Mesenchymal stem cell (in vitro differentiated cells and primary cell): ENCODE measurements at regions not wholly inside any gene's neighbourhood (a gene's known extent, or its start where the extent isn't known, plus 50 kb on each side); places are given as distances from the start of the nearest gene placed in this dataset.

Source experiments
- DNase-seq: peaks from one replicate; pipeline ENCODE4 v3.0.0-alpha.2; 2013
- H2AFZ ChIP-seq: one replicate; pipeline ENCODE4 v1.6.1; 2013; ENCODE audit warnings: low read depth, mild to moderate bottlenecking, control low read depth, inconsistent platforms, low read length, moderate library complexity
- H2AK5ac ChIP-seq: 2 replicates; pipeline ENCODE4 v1.6.1; 2013; ENCODE audit warnings: low read length, moderate library complexity, mild to moderate bottlenecking, inconsistent platforms; ENCODE audit not compliant: severe bottlenecking
- H2BK120ac ChIP-seq: one replicate; pipeline ENCODE4 v1.6.1; 2013; ENCODE audit warnings: low read depth, mild to moderate bottlenecking, inconsistent platforms, low read length, moderate library complexity
- H2BK12ac ChIP-seq, 2 experiments: one replicate each; pipeline ENCODE4 v1.6.1; 2013; ENCODE audit warnings: inconsistent platforms in 2 of 2, low read length in 2 of 2, mild to moderate bottlenecking in 2 of 2, moderate library complexity in 2 of 2, control low read depth in 1 of 2
- H2BK15ac ChIP-seq: one replicate; pipeline ENCODE4 v1.6.1; 2013; ENCODE audit warnings: mild to moderate bottlenecking, low read depth, inconsistent platforms; ENCODE audit not compliant: poor library complexity, severe bottlenecking
- H2BK5ac ChIP-seq: 2 replicates; pipeline ENCODE4 v1.6.1; 2013; ENCODE audit warnings: low read depth, mild to moderate bottlenecking, low read length, control low read depth, inconsistent platforms; ENCODE audit not compliant: poor library complexity, severe bottlenecking
- H3K14ac ChIP-seq, 2 experiments: one replicate each; pipeline ENCODE4 v1.6.1; 2013; ENCODE audit warnings: inconsistent platforms in 2 of 2, low read length in 2 of 2, control low read depth in 1 of 2, mild to moderate bottlenecking in 1 of 2, moderate library complexity in 1 of 2
- H3K18ac ChIP-seq, 2 experiments: one replicate each; pipeline ENCODE4 v1.6.1; 2013; ENCODE audit warnings: inconsistent platforms in 2 of 2, low read length in 2 of 2, control low read depth in 1 of 2, low read depth in 1 of 2, mild to moderate bottlenecking in 1 of 2
- H3K23ac ChIP-seq, 2 experiments: one replicate each; pipeline ENCODE4 v1.6.1; 2013; ENCODE audit warnings: inconsistent platforms in 2 of 2, low read length in 2 of 2, mild to moderate bottlenecking in 2 of 2, moderate library complexity in 2 of 2, control low read depth in 1 of 2
- H3K27ac ChIP-seq: 2 replicates; pipeline ENCODE4 v1.5.1; 2013; ENCODE audit warnings: mild to moderate bottlenecking, moderate library complexity, low read length, control low read depth, inconsistent platforms; ENCODE audit not compliant: poor library complexity, severe bottlenecking
- H3K27me3 ChIP-seq, 2 experiments: 2 replicates each; pipeline versions ENCODE4 v1.6.1 to v1.7.0; 2013; ENCODE audit warnings: low read length in 2 of 2, mild to moderate bottlenecking in 2 of 2, moderate library complexity in 2 of 2, control low read depth in 1 of 2, inconsistent platforms in 1 of 2; ENCODE audit not compliant: control insufficient read depth in 1 of 2, insufficient read depth in 1 of 2
- H3K36me3 ChIP-seq, 2 experiments: 2 replicates each; pipeline versions ENCODE4 v1.6.1 to v1.7.0; 2013; ENCODE audit warnings: low read length in 2 of 2, control low read depth in 1 of 2, inconsistent platforms in 1 of 2, low read depth in 1 of 2, mild to moderate bottlenecking in 1 of 2; ENCODE audit not compliant: insufficient read depth in 2 of 2, control insufficient read depth in 1 of 2
- H3K4ac ChIP-seq, 2 experiments: one replicate each; pipeline ENCODE4 v1.6.1; 2013; ENCODE audit warnings: inconsistent platforms in 2 of 2, low read length in 2 of 2, mild to moderate bottlenecking in 2 of 2, moderate library complexity in 2 of 2, control low read depth in 1 of 2, low read depth in 1 of 2
- H3K4me1 ChIP-seq: 2 replicates; pipeline ENCODE4 v1.6.1; 2013; ENCODE audit warnings: low read depth, low read length, control low read depth; ENCODE audit not compliant: control insufficient read depth, insufficient read depth
- H3K4me2 ChIP-seq: 2 replicates; pipeline ENCODE4 v1.6.1; 2013; ENCODE audit warnings: low read length, mild to moderate bottlenecking, inconsistent platforms; ENCODE audit not compliant: poor library complexity, severe bottlenecking
- H3K4me3 ChIP-seq, 2 experiments: 2 replicates each; pipeline versions ENCODE4 v1.5.1 to v1.7.0; 2013; ENCODE audit warnings: low read length in 2 of 2, mild to moderate bottlenecking in 2 of 2, control low read depth in 1 of 2, low read depth in 1 of 2; ENCODE audit not compliant: insufficient read depth in 1 of 2
- H3K79me1 ChIP-seq: replicated peaks from 2 replicates; pipeline ENCODE4 v1.6.1; 2013; ENCODE audit warnings: mild to moderate bottlenecking, control low read depth, low read length, inconsistent platforms; ENCODE audit not compliant: poor library complexity, severe bottlenecking
- H3K9ac ChIP-seq: 2 replicates; pipeline ENCODE4 v1.7.0; 2013; ENCODE audit warnings: mild to moderate bottlenecking, low read length, moderate library complexity
- H3K9me3 ChIP-seq: 2 replicates; pipeline ENCODE4 v1.7.0; 2013; ENCODE audit warnings: mild to moderate bottlenecking, low read length; ENCODE audit not compliant: control insufficient read depth
- H4K8ac ChIP-seq: one replicate; pipeline ENCODE4 v1.6.1; 2013; ENCODE audit warnings: inconsistent platforms, mild to moderate bottlenecking, low read length, moderate library complexity
- H4K91ac ChIP-seq: one replicate; pipeline ENCODE4 v1.6.1; 2013; ENCODE audit warnings: mild to moderate bottlenecking, low read length, inconsistent platforms
- WGBS: methylation state at CpG from one replicate; pipeline ENCODE4 v1.1.7; 2013; ENCODE audit warnings: mixed read lengths; 5-methylcytosine and 5-hydroxymethylcytosine counted together

DNA sequence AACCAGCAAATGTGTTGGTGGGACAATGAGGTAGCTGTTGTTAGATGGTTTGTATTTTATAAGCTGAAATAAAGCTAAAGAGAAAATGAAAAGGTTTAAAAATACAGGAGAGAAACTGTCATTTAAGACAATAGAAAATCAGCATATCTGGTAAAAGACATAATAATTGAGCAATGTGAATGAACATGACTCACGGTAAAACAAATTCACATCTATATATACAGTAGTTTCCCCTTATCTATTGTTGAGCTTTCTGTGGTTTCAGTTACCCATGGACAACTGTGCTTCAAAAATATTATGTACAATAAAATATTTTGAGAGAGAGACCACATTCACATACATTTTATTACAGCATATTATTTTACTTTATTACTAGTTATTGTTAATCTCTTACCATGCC is 1649.8 kb downstream of the EFNA5 start:
- Histone ChIP-seq H3K9ac (no peak overlapping the region), H2BK5ac (no peak overlapping the region), H3K27ac (no peak overlapping the region), H4K8ac (no peak overlapping the region), H2BK12ac (no peak overlapping the region), H4K91ac (no peak overlapping the region), H3K4me1 (no peaks in the 10 kb centered on the region), H3K4me3 (no peak overlapping the region), H2BK15ac (no peak overlapping the region), H3K36me3 (no peaks in the 10 kb centered on the region), H2AFZ (no peak overlapping the region), H2BK120ac (no peak overlapping the region), H2AK5ac (no peak overlapping the region), H3K9me3 (no peaks in the 10 kb centered on the region), H3K14ac (no peak overlapping the region), H3K23ac (no peak overlapping the region), H3K79me1 (no peaks in the 10 kb centered on the region), H3K4ac (no peak overlapping the region), H3K18ac (no peak overlapping the region), H3K4me2 (no peak overlapping the region), H3K27me3 (no peaks in the 10 kb centered on the region)
- peak; percentile 40 for DNase-seq
- no CpG with 5 or more reads among the region's 1 CpG for WGBS

DNA sequence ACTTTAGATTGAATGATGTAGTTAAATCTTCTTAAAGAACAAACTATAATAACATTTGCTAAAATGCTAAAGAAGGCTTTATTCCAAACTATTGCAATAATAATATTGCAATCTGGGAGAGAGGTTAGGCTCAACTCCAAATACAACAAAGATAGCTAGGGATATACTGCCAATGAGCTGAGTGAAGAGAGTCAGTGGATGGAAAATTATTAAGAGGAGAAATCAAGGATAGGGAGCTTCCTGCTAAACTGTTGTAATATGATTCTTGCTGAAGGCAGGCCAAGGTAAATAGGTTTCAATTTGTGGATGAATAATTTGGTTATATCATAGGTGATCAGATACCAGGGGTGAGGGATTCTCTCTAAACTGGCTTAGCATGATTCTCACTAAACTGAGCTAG is 1651.5 kb downstream of the EFNA5 start:
- Histone ChIP-seq H3K4me3 (no peak overlapping the region), H3K79me1 (no peaks in the 10 kb centered on the region), H3K23ac (no peak overlapping the region), H3K27me3 (no peaks in the 10 kb centered on the region), H3K27ac (no peak overlapping the region), H3K36me3 (no peaks in the 10 kb centered on the region), H2BK5ac (no peak overlapping the region), H2BK120ac (no peak overlapping the region), H3K9me3 (no peaks in the 10 kb centered on the region), H2AK5ac (no peak overlapping the region), H3K14ac (no peak overlapping the region), H3K9ac (no peak overlapping the region), H3K18ac (no peak overlapping the region), H3K4me2 (no peak overlapping the region), H4K91ac (no peak overlapping the region), H4K8ac (no peak overlapping the region), H2AFZ (no peak overlapping the region), H2BK12ac (no peak overlapping the region), H2BK15ac (no peak overlapping the region), H3K4me1 (no peaks in the 10 kb centered on the region), H3K4ac (no peak overlapping the region)
- DNase-seq = no peak

DNA sequence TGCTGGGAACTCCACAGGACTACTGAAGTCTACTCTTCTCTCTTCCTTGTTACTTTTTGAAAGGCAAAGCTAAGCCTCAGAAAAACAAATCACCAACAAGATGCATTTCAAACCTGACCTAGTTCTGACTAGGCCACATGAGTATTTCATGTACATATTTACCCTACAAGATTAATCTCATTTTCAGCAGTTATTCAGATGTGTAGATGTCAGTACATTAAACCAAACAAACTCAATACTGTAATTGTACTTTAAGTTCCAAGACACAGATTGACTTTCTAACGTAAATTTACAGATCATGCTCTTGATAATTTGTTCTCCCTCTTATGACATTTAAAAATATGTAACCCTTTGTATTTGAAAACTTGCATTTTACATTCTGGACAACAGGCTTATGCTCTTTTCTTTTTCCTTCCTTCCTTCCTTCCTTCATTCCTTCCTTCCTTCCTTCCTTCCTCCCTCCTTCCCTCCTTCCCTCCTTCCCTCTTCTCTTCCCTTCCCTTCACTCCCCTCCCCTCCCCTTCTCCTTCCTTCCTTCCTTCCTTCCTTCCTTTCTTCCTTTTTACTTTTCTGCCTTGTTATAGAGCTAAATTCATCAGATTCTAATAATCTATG is 1653.4 kb downstream of the EFNA5 start:
- no peak overlapping the region for H4K91ac ChIP-seq
- no peak overlapping the region for H2BK12ac ChIP-seq
- no peak overlapping the region for H2AK5ac ChIP-seq
- H3K36me3 ChIP-seq = no peaks in the 10 kb centered on the region
- H3K4me1 ChIP-seq = no peaks in the 10 kb centered on the region
- no peak overlapping the region for H2AFZ ChIP-seq
- no peak for DNase-seq
- H3K27me3 ChIP-seq = no peaks in the 10 kb centered on the region
- no peak overlapping the region for H3K23ac ChIP-seq
- no peak overlapping the region for H3K4me3 ChIP-seq
- H3K4ac ChIP-seq = no peak overlapping the region
- H3K27ac ChIP-seq = no peak overlapping the region
- H3K4me2 ChIP-seq = no peak overlapping the region
- no peak overlapping the region for H3K9ac ChIP-seq
- H3K79me1 ChIP-seq = no peaks in the 10 kb centered on the region
- H2BK120ac ChIP-seq = no peak overlapping the region
- H3K9me3 ChIP-seq = no peaks in the 10 kb centered on the region
- H3K18ac ChIP-seq = no peak overlapping the region
- no peak overlapping the region for H2BK15ac ChIP-seq
- H2BK5ac ChIP-seq = no peak overlapping the region
- WGBS = 89% methylated on average over 1 of the region's 1 CpG
- H3K14ac ChIP-seq = no peak overlapping the region
- H4K8ac ChIP-seq = no peak overlapping the region

DNA sequence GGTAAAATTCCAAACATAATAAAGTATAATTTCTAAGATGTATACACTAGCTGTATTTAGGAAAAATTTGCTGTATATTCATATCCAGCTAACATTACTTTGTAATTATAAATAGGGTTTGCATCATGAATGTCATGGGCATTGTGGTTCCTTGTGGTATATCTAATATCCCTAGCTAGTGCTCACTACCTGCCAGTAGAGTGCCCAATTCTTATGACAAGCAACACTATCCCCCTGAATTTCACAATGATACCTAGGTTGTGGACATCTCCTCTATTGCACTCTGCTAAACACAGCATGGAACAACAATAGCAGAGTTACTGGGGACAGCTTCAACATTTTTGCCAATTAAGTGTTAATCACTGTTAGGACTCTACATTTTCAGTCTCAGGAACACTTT is 1656.5 kb downstream of the EFNA5 start:
- no peak overlapping the region for H2AK5ac ChIP-seq
- no peak overlapping the region for H2BK120ac ChIP-seq
- H3K9me3 ChIP-seq = no peaks in the 10 kb centered on the region
- H3K18ac ChIP-seq = no peak overlapping the region
- H4K91ac ChIP-seq = no peak overlapping the region
- H3K36me3 ChIP-seq = no peaks in the 10 kb centered on the region
- H3K4me1 ChIP-seq = no peaks in the 10 kb centered on the region
- no peak overlapping the region for H3K14ac ChIP-seq
- H3K79me1 ChIP-seq = no peaks in the 10 kb centered on the region
- no peak overlapping the region for H2BK5ac ChIP-seq
- no peak overlapping the region for H4K8ac ChIP-seq
- H3K23ac ChIP-seq = no peak overlapping the region
- H2BK15ac ChIP-seq = no peak overlapping the region
- H3K9ac ChIP-seq = no peak overlapping the region
- H2BK12ac ChIP-seq = no peak overlapping the region
- no peak overlapping the region for H3K4ac ChIP-seq
- H3K4me2 ChIP-seq = no peak overlapping the region
- H3K4me3 ChIP-seq = no peak overlapping the region
- DNase-seq = no peak
- H3K27ac ChIP-seq = no peak overlapping the region
- H2AFZ ChIP-seq = no peak overlapping the region
- H3K27me3 ChIP-seq = no peaks in the 10 kb centered on the region
